ENCODE measurements at regions not wholly inside any gene's neighbourhood (a gene's known extent, or its start where the extent isn't known, plus 50 kb on each side); places are given as distances from the start of the nearest gene placed in this dataset.

GRCh38 chr3:152978152-152978551 is 143.2 kb downstream of the P2RY1 start:
- TF ChIP-seq, protein P1, sequence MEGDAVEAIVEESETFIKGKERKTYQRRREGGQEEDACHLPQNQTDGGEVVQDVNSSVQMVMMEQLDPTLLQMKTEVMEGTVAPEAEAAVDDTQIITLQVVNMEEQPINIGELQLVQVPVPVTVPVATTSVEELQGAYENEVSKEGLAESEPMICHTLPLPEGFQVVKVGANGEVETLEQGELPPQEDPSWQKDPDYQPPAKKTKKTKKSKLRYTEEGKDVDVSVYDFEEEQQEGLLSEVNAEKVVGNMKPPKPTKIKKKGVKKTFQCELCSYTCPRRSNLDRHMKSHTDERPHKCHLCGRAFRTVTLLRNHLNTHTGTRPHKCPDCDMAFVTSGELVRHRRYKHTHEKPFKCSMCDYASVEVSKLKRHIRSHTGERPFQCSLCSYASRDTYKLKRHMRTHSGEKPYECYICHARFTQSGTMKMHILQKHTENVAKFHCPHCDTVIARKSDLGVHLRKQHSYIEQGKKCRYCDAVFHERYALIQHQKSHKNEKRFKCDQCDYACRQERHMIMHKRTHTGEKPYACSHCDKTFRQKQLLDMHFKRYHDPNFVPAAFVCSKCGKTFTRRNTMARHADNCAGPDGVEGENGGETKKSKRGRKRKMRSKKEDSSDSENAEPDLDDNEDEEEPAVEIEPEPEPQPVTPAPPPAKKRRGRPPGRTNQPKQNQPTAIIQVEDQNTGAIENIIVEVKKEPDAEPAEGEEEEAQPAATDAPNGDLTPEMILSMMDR (IDR thresholded peaks at IDR 0.05), result no peak
- TF ChIP-seq EZH2 (IDR thresholded peaks at IDR 0.05), result no peak
